SK-N-SH (cell line): ENCODE measurements at regions not wholly inside any gene's neighbourhood (a gene's known extent, or its start where the extent isn't known, plus 50 kb on each side); places are given as distances from the start of the nearest gene placed in this dataset.

Source experiments
- CTCF ChIA-PET: fragments of 300-600, 350-600 bp; formaldehyde crosslinking; extraction: SDS; loops from one replicate; lab custom pipeline; 2021; lab: Yijun Ruan, JAX
- POLR2A ChIA-PET: fragments of 350-600 bp; sonication (Branson Sonifier 250); formaldehyde crosslinking; extraction: SDS; loops from one replicate; lab custom pipeline; 2020; ENCODE audit warnings: antibody characterized with exemption, inconsistent platforms; lab: Yijun Ruan, JAX
- DNase-seq: peaks from one replicate; pipeline ENCODE4 v3.0.0; 2012
- H2AFZ ChIP-seq: fragments of 200-600 bp; sonication (generic); 2 replicates; pipeline ENCODE4 v1.8.1; 2016; ENCODE audit warnings: antibody characterized with exemption, mild to moderate bottlenecking, low read depth
- H3F3A ChIP-seq: fragments of 200-600 bp; sonication (generic); replicated peaks from 2 replicates; pipeline ENCODE3; 2016; ENCODE audit warnings: antibody characterized with exemption, mild to moderate bottlenecking; ENCODE audit not compliant: insufficient read depth
- H3K27ac ChIP-seq, 2 experiments: fragments of 200-500 bp in 1 of 2; fragments of 200-600 bp in 1 of 2; sonication (Bioruptor generic) in 1 of 2; sonication (generic), shearing (Covaris generic) in 1 of 2; 2 replicates each; pipeline versions ENCODE4 v1.5.1 to v1.6.1; 2014 to 2016; ENCODE audit warnings: low read depth in 2 of 2, inconsistent platforms in 1 of 2, low read length in 1 of 2, mild to moderate bottlenecking in 1 of 2, mixed read lengths in 1 of 2
- H3K27me3 ChIP-seq: fragments of 200-600 bp; sonication (generic), shearing (Covaris generic); 2 replicates; pipeline ENCODE4 v1.6.1; 2016; ENCODE audit warnings: mixed run types; ENCODE audit not compliant: insufficient read depth
- H3K36me3 ChIP-seq, 2 experiments: fragments of 200-500 bp in 1 of 2; fragments of 200-600 bp in 1 of 2; sonication (Bioruptor generic) in 1 of 2; sonication (generic) in 1 of 2; replicated peaks in 1 of 2; 2 replicates each; pipeline versions ENCODE3 to v1.5.1; 2014 to 2016; ENCODE audit warnings: low read length in 1 of 2, mild to moderate bottlenecking in 1 of 2; ENCODE audit not compliant: insufficient read depth in 2 of 2, control insufficient read depth in 1 of 2
- H3K4me1 ChIP-seq, 2 experiments: fragments of 200-500 bp in 1 of 2; fragments of 200-600 bp in 1 of 2; sonication (Bioruptor generic) in 1 of 2; sonication (generic), shearing (Covaris generic) in 1 of 2; 2 replicates each; pipeline versions ENCODE4 v1.5.1 to v1.6.1; 2014 to 2016; ENCODE audit warnings: low read depth in 1 of 2, low read length in 1 of 2, mixed run types in 1 of 2; ENCODE audit not compliant: insufficient read depth in 2 of 2, control insufficient read depth in 1 of 2
- H3K4me2 ChIP-seq: fragments of 200-600 bp; sonication (generic), shearing (Covaris generic); 2 replicates; pipeline ENCODE4 v1.6.1; 2017; ENCODE audit warnings: mixed run types
- H3K4me3 ChIP-seq, 2 experiments: fragments of 200-500 bp in 1 of 2; fragments of 200-600 bp in 1 of 2; sonication (Bioruptor generic) in 1 of 2; sonication (generic), shearing (Covaris generic) in 1 of 2; 2 replicates each; pipeline versions ENCODE4 v1.5.1 to v1.8.1; 2014 to 2016; ENCODE audit warnings: low read depth in 2 of 2, inconsistent platforms in 1 of 2, low read length in 1 of 2, mild to moderate bottlenecking in 1 of 2, mixed read lengths in 1 of 2, moderate library complexity in 1 of 2
- H3K79me2 ChIP-seq: fragments of 200-600 bp; sonication (generic); 2 replicates; pipeline ENCODE4 v1.8.1; 2017; ENCODE audit warnings: mild to moderate bottlenecking; ENCODE audit not compliant: insufficient read depth
- H3K9ac ChIP-seq: fragments of 200-600 bp; sonication (generic); 2 replicates; pipeline ENCODE4 v1.6.1; 2017; ENCODE audit warnings: mixed run types
- H3K9me2 ChIP-seq: fragments of 200-600 bp; sonication (generic); 2 replicates; pipeline ENCODE4 v1.6.1; 2017; ENCODE audit warnings: mixed run types
- H3K9me3 ChIP-seq: fragments of 200-600 bp; sonication (generic); 2 replicates; pipeline ENCODE4 v1.6.1; 2017; ENCODE audit warnings: mixed run types, mild to moderate bottlenecking, moderate library complexity
- H4K20me1 ChIP-seq: fragments of 200-600 bp; sonication (generic); 2 replicates; pipeline ENCODE4 v1.6.1; 2017; ENCODE audit warnings: mild to moderate bottlenecking, mixed run types; ENCODE audit not compliant: insufficient read depth
- CHD2 ChIP-seq: fragments of 150-350 bp; IDR thresholded peaks from 2 replicates; pipeline ENCODE4 v1.6.1; 2018; ENCODE audit warnings: low read length; ENCODE audit not compliant: partially characterized antibody
- ELF1 ChIP-seq: IDR thresholded peaks from 2 replicates; pipeline ENCODE4 v1.4.0; 2012
- EP300 ChIP-seq, 2 experiments: IDR thresholded peaks; 2 replicates each; pipeline versions ENCODE4 v1.4.0 to v1.6.1; 2012; ENCODE audit warnings: borderline replicate concordance in 1 of 2, low read depth in 1 of 2, low read length in 1 of 2
- FOSL2 ChIP-seq: IDR thresholded peaks from 2 replicates; pipeline ENCODE4 v1.4.0; 2012; ENCODE audit warnings: low read depth, mild to moderate bottlenecking, moderate library complexity, borderline replicate concordance
- FOXJ3 ChIP-seq: sonication (generic); formaldehyde crosslinking; IDR thresholded peaks from 2 replicates; pipeline ENCODE4 v1.5.1; 2020; ENCODE audit warnings: mild to moderate bottlenecking, missing genetic modification reagents
- GABPA ChIP-seq: IDR thresholded peaks from 2 replicates; pipeline ENCODE4 v1.4.0; 2012; ENCODE audit warnings: low read depth, mild to moderate bottlenecking
- GATA2 ChIP-seq: sonication (generic); formaldehyde crosslinking; IDR thresholded peaks from 2 replicates; pipeline ENCODE4 v1.5.0; 2020; ENCODE audit warnings: mild to moderate bottlenecking, missing genetic modification reagents
- JUND ChIP-seq: IDR thresholded peaks from 2 replicates; pipeline ENCODE4 v1.4.0; 2012
- MXI1 ChIP-seq: IDR thresholded peaks from 2 replicates; pipeline ENCODE4 v1.6.1; 2012; ENCODE audit warnings: mild to moderate bottlenecking, low read depth, low read length, improper control_type of control experiment
- NRF1 ChIP-seq: IDR thresholded peaks from 2 replicates; pipeline ENCODE4 v1.6.1; 2012; ENCODE audit warnings: low read depth, mild to moderate bottlenecking, low read length
- PBX3 ChIP-seq: IDR thresholded peaks from 2 replicates; pipeline ENCODE4; 2012
- RAD21 ChIP-seq: IDR thresholded peaks from 2 replicates; pipeline ENCODE4 v1.6.1; 2012; ENCODE audit warnings: mild to moderate bottlenecking, low read length
- RCOR1 ChIP-seq: fragments of 150-350 bp; IDR thresholded peaks from 2 replicates; pipeline ENCODE4 v1.6.1; 2017; ENCODE audit warnings: antibody characterized with exemption, low read length
- RFX5 ChIP-seq: IDR thresholded peaks from 2 replicates; pipeline ENCODE4 v1.6.1; 2012; ENCODE audit warnings: mild to moderate bottlenecking, improper control_type of control experiment, low read length
- SMC3 ChIP-seq: IDR thresholded peaks from 2 replicates; pipeline ENCODE4 v1.6.1; 2012; ENCODE audit warnings: low read depth, low read length, improper control_type of control experiment
- TCF12 ChIP-seq: IDR thresholded peaks from 2 replicates; pipeline ENCODE4 v1.4.0; 2012
- WGBS: methylation state at CpG from one replicate; pipeline ENCODE4 v1.1.6; 2017; ENCODE audit warnings: low lambda C conversion rate; 5-methylcytosine and 5-hydroxymethylcytosine counted together

GRCh38 chr7:88437132-88437531, 130.4 kb upstream of the STEAP4 start:
- no peaks in the 10 kb centered on the region for H3F3A ChIP-seq
- H3K27me3 ChIP-seq, result no peaks in the 10 kb centered on the region
- no peak for DNase-seq
- no peak overlapping the region for H3K4me2 ChIP-seq
- no peaks in the 10 kb centered on the region for H3K9me2 ChIP-seq
- CTCF ChIA-PET, result no interaction called here
- no peaks in the 10 kb centered on the region for H4K20me1 ChIP-seq
- TF ChIP-seq RFX5 (no peak), JUND (no peak)
- TF ChIP-seq, all 33 proteins: peak for 0
- Histone ChIP-seq H3K9ac (no peak overlapping the region), H3K9me3 (no peaks in the 10 kb centered on the region), H3K79me2 (no peaks in the 10 kb centered on the region), H2AFZ (no peak overlapping the region), H3K27ac (no peak overlapping the region), H3K4me3 (no peak overlapping the region), H3K36me3 (no peaks in the 10 kb centered on the region), H3K4me1 (peaks cover 0 to 10% of the 10 kb centered on the region in 2 experiments; a peak in 2 of 4 replicates)
- POLR2A ChIA-PET, result no interaction called here

GRCh38 chr7:88432301-88432700, 125.6 kb upstream of the STEAP4 start:
- Histone ChIP-seq H3K27me3 (no peaks in the 10 kb centered on the region), H3K9ac (no peak overlapping the region), H2AFZ (no peak overlapping the region), H3K4me3 (no peak overlapping the region), H4K20me1 (no peaks in the 10 kb centered on the region), H3F3A (no peaks in the 10 kb centered on the region), H3K4me2 (no peak overlapping the region), H3K9me2 (no peaks in the 10 kb centered on the region), H3K27ac (peak overlapping the region in 1 of 2 experiments; percentile 82; a peak in 2 of 4 replicates), H3K36me3 (no peaks in the 10 kb centered on the region), H3K4me1 (peaks cover 0 to 15% of the 10 kb centered on the region in 2 experiments; a peak in 2 of 4 replicates), H3K79me2 (no peaks in the 10 kb centered on the region), H3K9me3 (no peaks in the 10 kb centered on the region)
- ChIA-PET CTCF (interaction anchor here (0.6 to 1.3 kb wide), 3 partner anchors 9 to 32 kb away, joined by 3 to 4 read pairs (median 3); no protein-coding TSS in a partner anchor), POLR2A (no interaction called here)
- WGBS, result 10% methylated on average over 2 of the region's 2 CpGs
- TF ChIP-seq MXI1 (no peak), EP300 (IDR thresholded peaks at IDR 0.05; ENCODE audit: borderline replicate concordance in 1 of 2, low read depth in 1 of 2, low read length in 1 of 2) (peak in 1 of 2 experiments; percentile 55; a peak in 1 of 4 replicates), RAD21 (peak; percentile 11; the same call in 1 of the 2 replicates), FOSL2 (no peak), FOXJ3 (CRISPR knock-in tag) (0 out of 2 replicates have a peak, but pooled peaks have one; percentile 21), ELF1 (no peak), RCOR1 (0 out of 2 replicates have a peak, but pooled peaks have one; percentile 7), PBX3 (no peak), CHD2 (peak; percentile 35), NRF1 (no peak), SMC3 (no peak), TCF12 (no peak), GABPA (no peak), GATA2 (CRISPR knock-in tag) (peak; percentile 73)
- DNase-seq, result peak; percentile 49
